HPDE6-E6E7 (cell line): ENCODE measurements at regions not wholly inside any gene's neighbourhood (a gene's known extent, or its start where the extent isn't known, plus 50 kb on each side); places are given as distances from the start of the nearest gene placed in this dataset.
"Not testable (repeated sequence)": the region's sequence is repeated elsewhere in the genome, so short reads cannot be mapped to it uniquely, and the experiment has no call there.

Source experiments
- DNase-seq: peaks from one replicate; pipeline ENCODE4 v3.0.0; 2011; ENCODE audit warnings: missing footprints; ENCODE audit errors: extremely low spot score

DNA sequence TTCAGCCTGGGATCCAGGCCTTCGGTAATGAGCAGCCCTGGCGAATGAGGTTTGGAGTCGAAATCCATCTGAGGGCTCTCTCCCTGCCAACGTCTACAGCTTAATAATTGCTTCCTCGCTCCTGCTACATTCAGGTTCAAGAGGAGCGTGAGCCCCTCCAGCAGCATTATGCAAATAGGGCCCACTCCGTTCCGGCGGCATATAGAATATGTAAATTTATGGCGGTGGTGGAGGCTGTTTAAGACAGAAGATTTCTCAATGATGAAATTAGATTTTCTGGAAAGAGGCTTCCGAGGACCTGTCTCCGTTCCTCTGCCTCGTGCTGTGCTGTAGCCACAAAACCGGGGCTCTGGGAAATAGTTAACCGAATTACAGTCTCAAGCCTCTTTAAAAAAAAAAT lies 402.8 kb downstream of the MIAT start:
- no peak for DNase-seq

GRCh38 chr22:27062910-27063309 lies 405.5 kb downstream of the MIAT start:
- no peak for DNase-seq

DNA sequence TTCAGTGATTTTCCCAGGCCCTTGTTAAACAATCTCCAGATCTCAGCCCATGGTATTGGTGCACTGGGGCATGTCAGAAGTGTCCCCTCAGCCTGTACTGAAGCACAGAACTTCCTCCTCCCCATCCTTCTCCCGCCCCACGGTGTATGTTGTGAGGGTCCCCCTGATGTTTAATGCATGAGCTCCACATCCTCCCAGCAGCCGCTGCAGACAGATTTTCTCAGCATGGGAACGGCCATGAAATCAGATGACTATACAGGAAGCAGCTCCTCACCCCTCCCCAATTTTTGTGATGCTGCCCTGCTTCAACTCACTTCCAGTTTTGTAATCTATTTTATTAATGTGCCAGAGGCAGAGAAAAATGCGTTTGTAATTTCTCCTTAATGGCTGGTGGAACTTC lies 406.0 kb downstream of the MIAT start:
- DNase-seq = no peak

- no peak for DNase-seq
Measured at GRCh38 chr22:27063841-27064240, 406.5 kb downstream of the MIAT start.

- no peak for DNase-seq
Measured at GRCh38 chr22:27064386-27064785, 407.0 kb downstream of the MIAT start.

- DNase-seq = no peak
Measured at GRCh38 chr22:27065279-27065678, 407.9 kb downstream of the MIAT start.

- no peak for DNase-seq
Measured at GRCh38 chr22:27066856-27067255, 409.5 kb downstream of the MIAT start.

- no peak for DNase-seq
Measured at GRCh38 chr22:27068121-27068520, 410.7 kb downstream of the MIAT start.

GRCh38 chr22:27070594-27070993 lies 413.2 kb downstream of the MIAT start:
- no peak for DNase-seq

- no peak for DNase-seq
Measured at GRCh38 chr22:27073601-27074425, 416.4 kb downstream of the MIAT start.

DNA sequence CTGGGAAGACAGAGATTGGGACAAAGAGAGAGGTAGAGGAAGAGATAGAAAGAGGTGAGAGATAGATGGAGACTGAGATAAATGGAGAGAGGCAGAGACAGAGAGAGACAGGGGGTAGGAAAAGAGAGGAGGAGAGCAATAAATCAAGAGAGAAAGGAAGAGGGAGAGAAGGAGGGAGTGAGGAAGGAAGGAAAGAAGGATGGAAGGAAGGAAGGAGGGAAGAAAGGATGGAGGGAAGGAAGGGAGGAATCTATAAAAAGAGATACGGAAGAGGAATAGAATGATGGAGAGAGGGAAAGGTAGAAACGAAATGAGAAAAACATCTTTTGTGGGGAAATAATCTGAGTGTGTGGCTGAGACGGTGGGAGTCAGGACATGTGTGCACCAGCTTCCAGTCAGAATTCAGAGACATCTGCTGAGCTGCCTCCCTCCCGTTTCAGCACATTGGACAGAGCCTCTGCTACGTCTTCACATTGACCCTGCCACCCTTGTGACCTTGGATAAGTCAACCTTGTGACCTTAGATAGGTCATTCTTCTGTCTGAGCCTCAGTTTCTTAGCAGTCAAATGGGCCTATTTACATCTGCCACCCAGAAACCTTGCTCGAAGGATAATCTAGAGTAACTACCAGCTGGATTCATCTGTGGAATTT lies 417.8 kb downstream of the MIAT start:
- no peak for DNase-seq

GRCh38 chr22:27075891-27076290 lies 418.5 kb downstream of the MIAT start:
- DNase-seq = no peak

DNA sequence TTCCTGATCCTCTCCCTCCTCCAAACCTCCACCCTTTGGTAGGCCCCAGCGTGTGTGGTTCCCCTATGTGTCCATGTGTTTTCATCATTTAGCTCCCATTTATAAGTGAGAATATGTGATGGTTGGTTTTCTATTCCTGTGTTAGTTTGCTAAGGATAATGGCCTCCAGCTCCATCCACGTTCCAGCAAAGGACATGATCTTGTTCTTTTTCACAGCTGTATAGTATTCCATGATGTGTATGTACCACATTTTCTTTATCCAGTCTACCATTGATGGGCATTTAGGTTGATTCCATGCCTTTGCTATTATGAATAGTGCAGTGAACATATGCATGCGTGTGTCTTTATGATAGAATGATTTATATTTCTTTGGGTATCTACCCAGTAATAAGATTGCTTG lies 420.7 kb downstream of the MIAT start:
- DNase-seq = not testable (repeated sequence)

GRCh38 chr22:27080036-27080578 lies 422.7 kb downstream of the MIAT start:
- no peak for DNase-seq

GRCh38 chr22:27080863-27081262 lies 423.5 kb downstream of the MIAT start:
- DNase-seq = no peak

GRCh38 chr22:27083610-27084009 lies 426.2 kb downstream of the MIAT start:
- DNase-seq = no peak

DNA sequence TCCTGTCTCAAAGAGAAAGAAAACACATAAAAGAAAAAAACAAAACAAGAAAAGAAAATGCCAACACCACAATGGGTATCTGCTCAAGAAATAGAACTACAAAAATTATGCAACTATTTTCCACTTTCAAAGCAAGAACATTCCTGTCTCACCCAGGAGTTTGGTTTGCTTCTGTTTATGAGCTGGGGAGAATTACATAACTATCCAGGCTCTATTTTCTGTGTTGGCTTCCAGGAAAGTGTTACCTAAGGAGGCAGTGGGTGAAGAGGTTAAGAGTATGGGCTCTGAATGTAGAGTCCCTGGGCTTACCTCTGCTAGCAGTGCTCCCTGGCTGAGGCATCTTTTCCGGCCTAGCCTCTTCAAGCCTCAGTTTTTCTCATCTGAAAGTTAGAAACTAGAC lies 426.7 kb downstream of the MIAT start:
- no peak for DNase-seq

- no peak for DNase-seq
Measured at GRCh38 chr22:27086080-27087044, 429.0 kb downstream of the MIAT start.

DNA sequence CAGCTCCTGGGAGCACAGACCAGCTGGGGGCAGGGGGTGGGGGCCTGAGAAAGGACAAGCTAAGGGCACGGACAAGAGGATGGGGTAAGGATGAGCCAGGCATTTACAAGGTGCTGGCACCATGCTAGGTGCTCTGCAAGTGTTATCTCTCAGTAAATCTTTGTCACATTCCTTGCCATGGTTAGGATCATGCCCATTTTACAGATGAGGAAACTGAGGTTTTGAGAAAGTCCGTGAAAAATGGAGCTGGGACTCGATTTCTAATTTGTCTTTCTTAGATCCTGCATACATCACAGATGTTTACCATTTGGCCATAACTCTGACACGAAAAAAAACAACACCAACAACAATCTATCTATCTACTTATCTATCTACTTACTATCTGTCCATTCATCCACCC lies 429.7 kb downstream of the MIAT start:
- DNase-seq = no peak

- DNase-seq = no peak
Measured at GRCh38 chr22:27088026-27088425, 430.6 kb downstream of the MIAT start.

DNA sequence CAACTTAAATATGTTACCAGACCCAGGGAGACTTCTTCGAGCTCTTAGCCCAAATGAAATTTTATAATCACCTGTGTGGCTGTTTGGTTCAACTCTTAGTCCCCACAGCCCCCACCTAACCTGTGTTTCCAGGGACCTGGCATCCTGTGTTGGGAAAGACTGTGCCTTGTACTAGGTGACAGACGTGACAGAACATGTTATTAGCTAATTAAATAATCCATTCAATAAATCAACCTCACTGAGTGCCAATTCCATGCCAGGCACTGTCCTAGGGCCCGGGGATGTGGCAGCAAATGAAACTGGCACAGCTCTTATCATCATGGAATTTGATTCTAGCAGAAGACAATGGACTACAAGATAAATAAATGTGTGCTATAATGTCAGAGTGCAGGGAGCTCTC lies 431.9 kb downstream of the MIAT start:
- DNase-seq = no peak

DNA sequence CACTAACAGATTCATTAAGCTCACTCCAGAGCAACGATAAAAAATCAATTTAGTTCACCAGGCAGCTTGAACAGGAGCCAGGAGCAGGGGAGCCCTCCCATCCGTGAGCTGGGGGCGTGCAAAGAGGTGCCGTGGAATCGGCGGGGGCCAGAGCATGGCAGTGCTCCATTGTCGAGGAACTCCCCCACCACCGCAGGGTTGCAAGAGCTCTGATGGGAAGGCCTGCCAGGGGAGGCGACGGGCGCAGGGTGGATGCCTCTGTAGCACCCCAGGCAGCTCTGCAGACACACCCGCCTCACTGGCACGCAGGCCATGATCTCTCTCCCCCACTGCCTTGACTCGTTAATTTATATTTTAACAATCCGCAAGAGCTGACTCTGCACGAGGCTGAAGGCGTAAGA lies 433.2 kb downstream of the MIAT start:
- no peak for DNase-seq
